Mesodermal cell (in vitro differentiated cells): ENCODE measurements at regions not wholly inside any gene's neighbourhood (a gene's known extent, or its start where the extent isn't known, plus 50 kb on each side); places are given as distances from the start of the nearest gene placed in this dataset.

Source experiments
- H3K27ac ChIP-seq: 2 replicates; pipeline ENCODE4 v1.7.0; 2013; ENCODE audit warnings: mild to moderate bottlenecking, low read depth, low read length, moderate library complexity; ENCODE audit not compliant: severe bottlenecking
- H3K36me3 ChIP-seq: 2 replicates; pipeline ENCODE4 v1.7.1; 2013; ENCODE audit warnings: mild to moderate bottlenecking, low read length, moderate library complexity; ENCODE audit not compliant: control insufficient read depth, insufficient read depth
- H3K4me1 ChIP-seq: one replicate; pipeline ENCODE4 v1.7.1; 2013; ENCODE audit warnings: mild to moderate bottlenecking, low read length; ENCODE audit not compliant: insufficient read depth, control insufficient read depth, poor library complexity, severe bottlenecking
- H3K4me3 ChIP-seq: 2 replicates; pipeline ENCODE4 v1.7.0; 2013; ENCODE audit warnings: low read length, control low read depth, mild to moderate bottlenecking; ENCODE audit not compliant: insufficient read depth, poor library complexity, severe bottlenecking; ENCODE audit errors: extremely low read depth
- H3K9me3 ChIP-seq: 2 replicates; pipeline ENCODE4 v1.7.1; 2013; ENCODE audit warnings: mild to moderate bottlenecking, low read length, moderate library complexity; ENCODE audit not compliant: control insufficient read depth
- WGBS, 2 experiments: methylation state at CpG; one replicate each; pipeline ENCODE4 v1.1.5; 2013; ENCODE audit warnings: missing lambda C conversion rate in 2 of 2; ENCODE audit not compliant: insufficient coverage in 2 of 2; 5-methylcytosine and 5-hydroxymethylcytosine counted together

DNA sequence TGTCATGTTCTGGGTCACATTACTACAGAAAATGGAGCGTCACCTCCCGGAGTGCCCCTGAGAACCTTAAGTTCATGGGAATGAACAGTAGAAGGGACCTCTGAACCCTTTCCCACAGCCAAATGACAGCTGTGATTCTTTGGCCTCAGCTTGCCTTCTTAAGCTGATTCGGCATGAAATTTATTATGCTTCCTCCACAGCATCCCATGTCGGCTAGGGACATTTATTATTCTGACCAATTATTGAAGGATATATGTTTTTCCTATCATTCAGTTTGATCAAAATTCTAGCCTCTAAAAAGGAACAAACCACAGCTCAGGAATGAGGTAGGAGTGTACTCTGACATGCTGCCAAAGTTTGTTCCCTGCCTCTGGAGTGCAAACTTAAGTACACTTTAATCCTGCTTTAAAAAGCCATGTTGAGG lies 440.6 kb downstream of the CETN3 start:
- no peaks in the 10 kb centered on the region for H3K9me3 ChIP-seq
- H3K4me3 ChIP-seq, result no peak overlapping the region
- 84 to 89% methylated on average over 2 of the region's 4 CpGs for whole genome bisulfite sequencing, 2 experiments
- H3K27ac ChIP-seq, result no peak overlapping the region
- H3K4me1 ChIP-seq, result no peaks in the 10 kb centered on the region
- no peaks in the 10 kb centered on the region for H3K36me3 ChIP-seq

GRCh38 chr5:89967771-89968444 lies 441.6 kb downstream of the CETN3 start:
- Histone ChIP-seq H3K4me1 (no peaks in the 10 kb centered on the region), H3K4me3 (no peak overlapping the region), H3K27ac (no peak overlapping the region), H3K9me3 (no peaks in the 10 kb centered on the region), H3K36me3 (no peaks in the 10 kb centered on the region)
- WGBS, 2 experiments, result 92 to 100% methylated on average over 1 of the region's 1 CpG

DNA sequence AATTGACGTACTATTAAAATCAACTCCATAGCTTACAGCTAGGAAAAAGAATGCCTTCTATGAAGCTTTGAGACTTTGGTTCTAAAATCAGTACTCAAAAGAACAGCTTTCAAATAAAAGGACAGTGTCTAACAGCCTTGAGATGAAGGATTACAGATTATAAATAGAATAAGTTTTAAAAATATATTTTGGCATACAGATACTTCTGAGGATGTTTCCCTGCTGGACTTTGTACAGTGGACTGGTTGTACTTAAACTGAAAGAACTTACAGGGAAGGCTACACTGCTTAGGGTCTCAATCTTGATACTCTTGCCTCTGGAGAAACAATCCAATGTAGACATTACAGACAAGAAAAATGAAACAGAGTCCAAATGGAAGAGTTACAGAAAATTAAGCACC lies 452.7 kb downstream of the CETN3 start:
- Histone ChIP-seq H3K4me3 (no peak overlapping the region), H3K9me3 (no peaks in the 10 kb centered on the region), H3K4me1 (no peaks in the 10 kb centered on the region), H3K36me3 (no peaks in the 10 kb centered on the region), H3K27ac (no peak overlapping the region)
- WGBS, 2 experiments, result no CpG with 5 or more reads among the region's 1 CpG

- H3K4me3 ChIP-seq, result no peak overlapping the region
- H3K4me1 ChIP-seq, result no peaks in the 10 kb centered on the region
- no peaks in the 10 kb centered on the region for H3K36me3 ChIP-seq
- 55% methylated on average over 2 of the region's 4 CpGs; no CpG with 5 or more reads in 1 of the 2 experiments for WGBS, 2 experiments
- H3K9me3 ChIP-seq, result no peaks in the 10 kb centered on the region
- no peak overlapping the region for H3K27ac ChIP-seq
These were observed 454.6 kb downstream of the CETN3 start for GRCh38 chr5:89954916-89955315.

- no peak overlapping the region for H3K4me3 ChIP-seq
- no peaks in the 10 kb centered on the region for H3K9me3 ChIP-seq
- no peaks in the 10 kb centered on the region for H3K36me3 ChIP-seq
- no peak overlapping the region for H3K27ac ChIP-seq
- H3K4me1 ChIP-seq, result no peaks in the 10 kb centered on the region
- WGBS, 2 experiments, result no CpG with 5 or more reads among the region's 2 CpGs
These were observed 457.7 kb downstream of the CETN3 start for GRCh38 chr5:89951876-89952275.

DNA sequence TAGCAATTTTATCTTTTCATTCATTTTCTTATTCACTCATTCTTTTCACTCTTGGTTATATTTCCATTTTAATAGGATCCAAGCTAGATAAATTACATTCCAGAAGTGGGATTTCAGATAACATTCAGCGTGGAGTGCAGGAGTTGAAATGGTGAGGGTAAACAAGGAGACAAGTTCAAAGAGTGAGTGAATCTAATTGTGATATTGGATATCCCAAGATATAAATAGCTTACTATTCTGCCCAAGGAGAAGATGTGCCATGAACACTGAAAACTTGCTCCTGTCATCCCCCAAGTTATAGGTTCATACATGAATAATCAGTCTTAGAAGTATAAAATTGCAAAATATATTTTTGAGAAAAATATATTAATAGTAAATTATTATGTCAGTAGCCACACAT lies 459.3 kb downstream of the CETN3 start:
- no CpG with 5 or more reads among the region's 1 CpG for WGBS, 2 experiments
- Histone ChIP-seq H3K36me3 (no peaks in the 10 kb centered on the region), H3K4me3 (no peak overlapping the region), H3K9me3 (no peaks in the 10 kb centered on the region), H3K27ac (no peak overlapping the region), H3K4me1 (no peaks in the 10 kb centered on the region)

DNA sequence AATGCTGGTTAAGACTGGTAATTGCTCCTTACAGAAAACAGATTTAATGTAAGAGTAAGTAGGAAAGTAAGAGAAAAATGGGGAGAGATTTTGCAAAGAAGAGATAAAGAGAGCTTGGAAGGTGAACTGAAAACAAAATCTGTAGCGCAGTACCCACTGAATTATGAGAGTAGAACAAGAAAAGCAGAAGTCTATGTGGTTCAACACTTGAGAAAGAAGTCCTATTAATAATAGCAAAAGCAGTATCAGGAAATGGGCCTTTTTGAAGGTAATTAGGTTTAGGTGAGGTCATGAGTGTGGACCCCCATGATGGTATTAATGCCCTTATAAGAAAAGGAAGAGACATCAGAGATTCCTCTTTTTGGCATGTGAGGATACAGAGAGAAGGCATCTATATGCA lies 460.6 kb downstream of the CETN3 start:
- H3K4me3 ChIP-seq, result no peak overlapping the region
- WGBS, 2 experiments, result 100% methylated on average over 1 of the region's 1 CpG; no CpG with 5 or more reads in 1 of the 2 experiments
- H3K27ac ChIP-seq, result no peak overlapping the region

GRCh38 chr5:89946916-89947315 lies 462.6 kb downstream of the CETN3 start:
- Histone ChIP-seq H3K36me3 (no peaks in the 10 kb centered on the region), H3K9me3 (no peaks in the 10 kb centered on the region), H3K4me1 (no peaks in the 10 kb centered on the region), H3K4me3 (no peak overlapping the region), H3K27ac (no peak overlapping the region)
- WGBS, 2 experiments, result no CpG with 5 or more reads among the region's 2 CpGs

More for the DNA sequence above, 460.6 kb downstream of the CETN3 start:
- Histone ChIP-seq H3K36me3 (no peaks in the 10 kb centered on the region), H3K4me1 (no peaks in the 10 kb centered on the region), H3K9me3 (no peaks in the 10 kb centered on the region)

- Histone ChIP-seq H3K4me3 (no peak overlapping the region), H3K9me3 (no peaks in the 10 kb centered on the region), H3K27ac (no peak overlapping the region), H3K4me1 (no peaks in the 10 kb centered on the region), H3K36me3 (no peaks in the 10 kb centered on the region)
- no CpG with 5 or more reads among the region's 4 CpGs for WGBS, 2 experiments
These were observed 463.0 kb downstream of the CETN3 start for GRCh38 chr5:89946508-89946907.

GRCh38 chr5:89942171-89942570 lies 467.4 kb downstream of the CETN3 start:
- Histone ChIP-seq H3K27ac (no peak overlapping the region), H3K9me3 (no peaks in the 10 kb centered on the region), H3K4me3 (no peak overlapping the region), H3K4me1 (no peaks in the 10 kb centered on the region), H3K36me3 (no peaks in the 10 kb centered on the region)
- WGBS, 2 experiments, result no CpG with 5 or more reads among the region's 1 CpG

DNA sequence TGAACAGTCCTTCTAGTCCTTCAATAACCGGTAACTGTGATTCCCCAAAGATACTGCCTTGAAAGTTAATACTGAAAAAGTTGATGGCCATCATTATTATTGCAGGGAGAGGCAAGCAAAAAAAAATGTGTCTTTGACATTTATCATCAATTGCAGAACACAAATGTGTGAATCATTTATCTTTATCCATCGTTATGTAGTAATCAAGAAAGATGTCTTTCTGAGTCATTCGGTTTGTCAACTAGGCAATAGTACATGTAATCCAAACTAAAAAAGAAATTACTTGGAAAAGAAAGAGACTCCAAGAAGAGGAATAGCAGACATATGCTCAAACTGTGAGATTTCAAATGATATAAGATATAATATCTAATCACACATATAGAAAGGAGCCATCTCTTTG lies 473.0 kb downstream of the CETN3 start:
- H3K4me3 ChIP-seq, result no peak overlapping the region
- no peaks in the 10 kb centered on the region for H3K9me3 ChIP-seq
- H3K36me3 ChIP-seq, result no peaks in the 10 kb centered on the region
- H3K27ac ChIP-seq, result no peak overlapping the region
- WGBS, 2 experiments, result no CpG with 5 or more reads among the region's 3 CpGs
- H3K4me1 ChIP-seq, result peaks cover 15% of the 10 kb centered on the region
